ENCODE measurements at regions not wholly inside any gene's neighbourhood (a gene's known extent, or its start where the extent isn't known, plus 50 kb on each side); places are given as distances from the start of the nearest gene placed in this dataset.
A peak's percentile ranks its signal among the peaks of the same experiment; 100 is the strongest.

DNA sequence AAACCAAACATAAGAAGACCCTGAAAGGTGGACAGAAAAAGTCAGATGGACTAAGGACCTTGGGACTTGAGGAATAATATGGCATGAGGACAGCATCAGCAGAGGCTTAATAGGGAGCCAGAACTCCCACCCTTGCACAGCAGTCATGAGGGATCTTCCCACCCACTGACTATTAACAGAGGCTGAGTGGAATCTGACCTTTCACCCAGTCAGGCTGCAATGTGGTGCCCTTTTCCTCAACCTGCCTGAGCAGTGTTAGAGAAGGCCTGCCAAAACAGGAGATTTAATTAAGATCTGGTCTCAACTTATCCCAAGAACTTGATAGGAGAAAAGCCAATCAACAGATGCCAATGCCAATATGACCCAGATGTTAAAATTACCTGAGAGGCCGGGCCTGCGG is 481.9 kb downstream of the KDM4C start:
- WGBS (ENCODE audit: extremely low coverage, insufficient coverage, insufficient read length) = no CpG with 5 or more reads among the region's 2 CpGs
- Histone ChIP-seq H3K79me1 (ENCODE audit: low read length) (peaks cover 5% of the 10 kb centered on the region), H3K27ac (ENCODE audit: low read depth, low read length) (no peak overlapping the region), H4K91ac (ENCODE audit: low read depth, low read length) (no peak overlapping the region), H3K27me3 (ENCODE audit: insufficient read depth, low read length) (no peaks in the 10 kb centered on the region), H3K18ac (ENCODE audit: low read length) (no peak overlapping the region), H2AK5ac (ENCODE audit: low read length) (no peak overlapping the region), H3K4me2 (ENCODE audit: low read length) (no peak overlapping the region), H3K9ac (ENCODE audit: low read length) (no peak overlapping the region), H4K8ac (ENCODE audit: low read depth, low read length) (no peak overlapping the region), H2BK5ac (ENCODE audit: low read depth, low read length, poor library complexity) (no peak overlapping the region), H3K4me3 (ENCODE audit: low read depth, low read length) (no peak overlapping the region), H3K9me3 (ENCODE audit: insufficient read depth, low read depth, low read length) (no peaks in the 10 kb centered on the region), H2BK12ac (ENCODE audit: low read length) (no peak overlapping the region), H2AFZ (ENCODE audit: insufficient read depth, low read length, poor library complexity) (no peak overlapping the region), H3K79me2 (ENCODE audit: control insufficient read depth, insufficient read depth, low read length, poor library complexity) (no peaks in the 10 kb centered on the region), H3K23ac (ENCODE audit: low read length) (no peak overlapping the region), H3K14ac (ENCODE audit: low read length) (no peak overlapping the region), H3K4ac (ENCODE audit: low read depth, low read length) (no peak overlapping the region), H2BK120ac (ENCODE audit: insufficient read depth, low read length, poor library complexity) (no peak overlapping the region), H4K12ac (ENCODE audit: low read depth, low read length) (no peak overlapping the region), H3K36me3 (ENCODE audit: control insufficient read depth in 1 of 2, insufficient read depth in 2 of 2, low read length in 2 of 2) (no peaks in the 10 kb centered on the region), H3K4me1 (ENCODE audit: control insufficient read depth in 1 of 2, insufficient read depth in 2 of 2, low read length in 2 of 2) (peaks cover 15 to 18% of the 10 kb centered on the region in 2 experiments)
- DNase-seq = no peak

DNA sequence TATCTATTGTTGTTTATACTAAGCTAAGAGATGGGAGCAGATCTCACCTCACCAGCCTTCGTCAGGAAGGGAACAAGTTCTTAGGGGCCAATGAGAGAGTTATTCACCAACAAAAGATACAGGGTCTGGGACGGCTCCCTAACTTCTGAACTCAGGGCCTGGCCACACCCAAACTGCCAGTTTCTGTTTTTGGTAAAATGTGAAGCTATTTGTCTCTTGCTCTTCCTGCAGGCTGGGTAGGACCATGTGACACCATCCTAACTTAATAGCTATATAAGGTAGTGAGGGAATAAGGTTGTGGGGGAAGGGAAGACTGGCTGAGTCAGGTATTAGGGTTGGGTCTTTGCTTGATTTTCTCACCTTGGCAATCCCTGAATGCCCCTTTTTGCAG is 480.5 kb downstream of the KDM4C start:
- no peak overlapping the region for H3K4me2 ChIP-seq (ENCODE audit: low read length)
- H4K12ac ChIP-seq (ENCODE audit: low read depth, low read length) = no peak overlapping the region
- H2AK5ac ChIP-seq (ENCODE audit: low read length) = no peak overlapping the region
- H3K9ac ChIP-seq (ENCODE audit: low read length) = no peak overlapping the region
- no peak overlapping the region for H2BK5ac ChIP-seq (ENCODE audit: low read depth, low read length, poor library complexity)
- H3K36me3 ChIP-seq (ENCODE audit: control insufficient read depth in 1 of 2, insufficient read depth in 2 of 2, low read length in 2 of 2) = no peaks in the 10 kb centered on the region
- WGBS (ENCODE audit: extremely low coverage, insufficient coverage, insufficient read length) = no CpG with 5 or more reads among the region's 2 CpGs
- H3K4ac ChIP-seq (ENCODE audit: low read depth, low read length) = no peak overlapping the region
- H2BK12ac ChIP-seq (ENCODE audit: low read length) = peak overlapping the region; percentile 36
- H3K4me1 ChIP-seq (ENCODE audit: control insufficient read depth in 1 of 2, insufficient read depth in 2 of 2, low read length in 2 of 2) = peaks cover 15 to 18% of the 10 kb centered on the region in 2 experiments
- H3K9me3 ChIP-seq (ENCODE audit: insufficient read depth, low read depth, low read length) = no peaks in the 10 kb centered on the region
- H3K79me2 ChIP-seq (ENCODE audit: control insufficient read depth, insufficient read depth, low read length, poor library complexity) = no peaks in the 10 kb centered on the region
- no peak for DNase-seq
- no peak overlapping the region for H3K23ac ChIP-seq (ENCODE audit: low read length)
- H3K14ac ChIP-seq (ENCODE audit: low read length) = no peak overlapping the region
- H4K91ac ChIP-seq (ENCODE audit: low read depth, low read length) = peak overlapping the region; percentile 34
- no peak overlapping the region for H2AFZ ChIP-seq (ENCODE audit: insufficient read depth, low read length, poor library complexity)
- H3K79me1 ChIP-seq (ENCODE audit: low read length) = peaks cover 5% of the 10 kb centered on the region
- no peak overlapping the region for H3K18ac ChIP-seq (ENCODE audit: low read length)
- H4K8ac ChIP-seq (ENCODE audit: low read depth, low read length) = no peak overlapping the region
- peak overlapping the region; percentile 35 for H3K27ac ChIP-seq (ENCODE audit: low read depth, low read length)
- H3K27me3 ChIP-seq (ENCODE audit: insufficient read depth, low read length) = no peaks in the 10 kb centered on the region
- no peak overlapping the region for H2BK120ac ChIP-seq (ENCODE audit: insufficient read depth, low read length, poor library complexity)
- H3K4me3 ChIP-seq (ENCODE audit: low read depth, low read length) = no peak overlapping the region

DNA sequence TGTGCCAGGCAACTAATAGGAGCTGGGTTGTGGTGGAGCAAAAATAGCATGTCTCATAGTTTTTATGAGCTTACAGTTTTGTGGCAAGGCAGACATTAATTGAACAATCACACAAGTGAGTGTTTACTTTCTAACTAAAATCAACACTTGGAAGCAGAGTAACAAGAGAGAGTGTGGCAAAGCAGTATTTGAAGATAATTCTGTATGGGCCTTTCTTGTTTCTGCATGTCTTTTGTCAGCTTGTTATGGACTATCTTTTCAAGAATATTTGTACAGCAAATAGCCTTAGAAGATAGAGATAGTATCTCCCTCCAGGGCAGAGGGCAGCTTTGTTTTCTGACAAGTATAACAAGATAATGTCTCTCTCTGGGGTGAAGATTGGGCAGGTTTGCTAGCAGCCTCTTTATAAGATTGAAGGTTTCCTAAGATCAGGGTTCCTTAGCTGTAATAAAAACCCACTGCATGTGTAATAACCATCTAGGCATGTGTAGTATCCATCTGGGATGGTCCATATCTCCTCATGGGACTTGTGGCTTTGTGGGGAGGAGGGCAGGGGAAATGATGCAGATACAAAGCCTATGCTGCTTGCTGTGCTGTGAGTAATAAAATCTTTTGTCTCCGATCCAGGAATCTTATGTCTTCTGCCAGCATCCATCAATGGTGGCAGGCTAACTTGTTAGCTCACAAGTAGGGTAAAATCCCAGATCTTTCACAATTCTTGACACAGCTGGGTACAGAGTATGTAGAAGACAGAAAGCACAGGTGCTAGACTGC is 479.9 kb downstream of the KDM4C start:
- Histone ChIP-seq H3K27me3 (ENCODE audit: insufficient read depth, low read length) (no peaks in the 10 kb centered on the region), H4K12ac (ENCODE audit: low read depth, low read length) (no peak overlapping the region), H3K4me3 (ENCODE audit: low read depth, low read length) (no peak overlapping the region), H3K18ac (ENCODE audit: low read length) (no peak overlapping the region), H4K91ac (ENCODE audit: low read depth, low read length) (no peak overlapping the region), H3K79me2 (ENCODE audit: control insufficient read depth, insufficient read depth, low read length, poor library complexity) (no peaks in the 10 kb centered on the region), H3K4me2 (ENCODE audit: low read length) (no peak overlapping the region), H3K4me1 (ENCODE audit: control insufficient read depth in 1 of 2, insufficient read depth in 2 of 2, low read length in 2 of 2) (peaks cover 15 to 18% of the 10 kb centered on the region in 2 experiments), H3K23ac (ENCODE audit: low read length) (no peak overlapping the region), H3K27ac (ENCODE audit: low read depth, low read length) (peak overlapping the region; percentile 35), H2BK5ac (ENCODE audit: low read depth, low read length, poor library complexity) (no peak overlapping the region), H2BK120ac (ENCODE audit: insufficient read depth, low read length, poor library complexity) (no peak overlapping the region), H3K14ac (ENCODE audit: low read length) (no peak overlapping the region), H3K36me3 (ENCODE audit: control insufficient read depth in 1 of 2, insufficient read depth in 2 of 2, low read length in 2 of 2) (no peaks in the 10 kb centered on the region), H3K9me3 (ENCODE audit: insufficient read depth, low read depth, low read length) (no peaks in the 10 kb centered on the region), H2BK12ac (ENCODE audit: low read length) (no peak overlapping the region), H3K9ac (ENCODE audit: low read length) (no peak overlapping the region), H4K8ac (ENCODE audit: low read depth, low read length) (no peak overlapping the region), H3K4ac (ENCODE audit: low read depth, low read length) (no peak overlapping the region), H3K79me1 (ENCODE audit: low read length) (peaks cover 5% of the 10 kb centered on the region), H2AFZ (ENCODE audit: insufficient read depth, low read length, poor library complexity) (no peak overlapping the region), H2AK5ac (ENCODE audit: low read length) (no peak overlapping the region)
- WGBS (ENCODE audit: extremely low coverage, insufficient coverage, insufficient read length) = no CpG with 5 or more reads among the region's 1 CpG
- no peak for DNase-seq

DNA sequence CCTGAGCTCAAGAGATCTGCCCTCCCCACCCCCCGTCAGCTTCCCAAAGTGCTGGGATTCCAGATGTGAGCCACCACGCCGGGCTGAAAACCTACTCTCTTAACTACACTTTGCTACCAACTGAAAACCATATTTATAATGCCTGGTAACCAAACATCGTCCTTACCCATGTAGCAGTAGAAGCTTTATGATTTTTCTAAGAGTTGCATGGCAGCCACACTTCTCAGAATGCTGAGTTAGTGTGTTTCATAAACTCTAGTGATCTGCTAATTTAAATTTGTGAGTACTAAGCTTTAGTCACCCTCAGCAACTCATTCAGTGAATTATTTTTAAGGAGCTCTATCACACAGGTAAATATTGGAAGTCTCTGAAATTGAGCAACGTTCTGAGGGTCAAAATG is 478.4 kb downstream of the KDM4C start:
- no peaks in the 10 kb centered on the region for H3K27me3 ChIP-seq (ENCODE audit: insufficient read depth, low read length)
- H2AFZ ChIP-seq (ENCODE audit: insufficient read depth, low read length, poor library complexity) = no peak overlapping the region
- no peaks in the 10 kb centered on the region for H3K9me3 ChIP-seq (ENCODE audit: insufficient read depth, low read depth, low read length)
- no CpG with 5 or more reads among the region's 5 CpGs for WGBS (ENCODE audit: extremely low coverage, insufficient coverage, insufficient read length)
- peaks cover 5% of the 10 kb centered on the region for H3K79me1 ChIP-seq (ENCODE audit: low read length)
- H3K4me1 ChIP-seq (ENCODE audit: control insufficient read depth in 1 of 2, insufficient read depth in 2 of 2, low read length in 2 of 2) = peaks cover 15 to 18% of the 10 kb centered on the region in 2 experiments
- H3K36me3 ChIP-seq (ENCODE audit: control insufficient read depth in 1 of 2, insufficient read depth in 2 of 2, low read length in 2 of 2) = no peaks in the 10 kb centered on the region
- H3K14ac ChIP-seq (ENCODE audit: low read length) = no peak overlapping the region
- H3K23ac ChIP-seq (ENCODE audit: low read length) = no peak overlapping the region
- H3K18ac ChIP-seq (ENCODE audit: low read length) = no peak overlapping the region
- no peak overlapping the region for H4K91ac ChIP-seq (ENCODE audit: low read depth, low read length)
- no peak overlapping the region for H4K8ac ChIP-seq (ENCODE audit: low read depth, low read length)
- H2BK5ac ChIP-seq (ENCODE audit: low read depth, low read length, poor library complexity) = no peak overlapping the region
- DNase-seq = no peak
- H2AK5ac ChIP-seq (ENCODE audit: low read length) = no peak overlapping the region
- H2BK12ac ChIP-seq (ENCODE audit: low read length) = no peak overlapping the region
- H3K4me3 ChIP-seq (ENCODE audit: low read depth, low read length) = no peak overlapping the region
- no peak overlapping the region for H3K4ac ChIP-seq (ENCODE audit: low read depth, low read length)
- H4K12ac ChIP-seq (ENCODE audit: low read depth, low read length) = no peak overlapping the region
- H3K27ac ChIP-seq (ENCODE audit: low read depth, low read length) = no peak overlapping the region
- no peak overlapping the region for H2BK120ac ChIP-seq (ENCODE audit: insufficient read depth, low read length, poor library complexity)
- H3K79me2 ChIP-seq (ENCODE audit: control insufficient read depth, insufficient read depth, low read length, poor library complexity) = no peaks in the 10 kb centered on the region
- no peak overlapping the region for H3K4me2 ChIP-seq (ENCODE audit: low read length)
- H3K9ac ChIP-seq (ENCODE audit: low read length) = no peak overlapping the region

All from trophoblast cell (in vitro differentiated cells and primary cell).